ENCODE measurements at regions not wholly inside any gene's neighbourhood (a gene's known extent, or its start where the extent isn't known, plus 50 kb on each side); places are given as distances from the start of the nearest gene placed in this dataset.
"Not testable (repeated sequence)": the region's sequence is repeated elsewhere in the genome, so short reads cannot be mapped to it uniquely, and the experiment has no call there.

- no peak for DNase-seq (ENCODE audit: low read depth)
Measured at GRCh38 chr11:25159341-25159740, 662.5 kb downstream of the LUZP2 start.

GRCh38 chr11:25163421-25163820 is 666.6 kb downstream of the LUZP2 start:
- DNase-seq (ENCODE audit: low read depth): no peak

- no peak for DNase-seq (ENCODE audit: low read depth)
Measured at GRCh38 chr11:25180187-25180586, 683.3 kb downstream of the LUZP2 start.

- no peak for DNase-seq (ENCODE audit: low read depth)
Measured at GRCh38 chr11:25183411-25183810, 686.6 kb downstream of the LUZP2 start.

DNA sequence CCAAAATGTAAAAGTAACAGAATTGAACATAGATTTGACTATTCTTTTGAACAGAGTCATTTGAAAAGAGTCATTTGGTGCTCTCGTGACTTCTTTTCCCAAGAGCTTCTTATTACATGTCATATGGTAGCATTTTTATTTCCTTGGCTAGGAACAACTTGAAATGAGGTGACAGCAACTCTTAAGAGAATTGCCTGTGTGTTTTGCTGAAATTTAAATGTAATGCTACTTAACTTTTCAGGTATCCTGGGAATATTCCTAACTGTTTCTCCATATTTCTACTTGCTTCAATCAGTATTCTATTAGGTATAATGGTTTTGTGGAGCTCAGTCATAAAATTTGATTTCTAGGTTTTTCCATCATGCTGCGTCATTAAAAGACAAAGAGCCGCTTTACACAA is 700.7 kb downstream of the LUZP2 start:
- DNase-seq (ENCODE audit: low read depth): no peak

DNA sequence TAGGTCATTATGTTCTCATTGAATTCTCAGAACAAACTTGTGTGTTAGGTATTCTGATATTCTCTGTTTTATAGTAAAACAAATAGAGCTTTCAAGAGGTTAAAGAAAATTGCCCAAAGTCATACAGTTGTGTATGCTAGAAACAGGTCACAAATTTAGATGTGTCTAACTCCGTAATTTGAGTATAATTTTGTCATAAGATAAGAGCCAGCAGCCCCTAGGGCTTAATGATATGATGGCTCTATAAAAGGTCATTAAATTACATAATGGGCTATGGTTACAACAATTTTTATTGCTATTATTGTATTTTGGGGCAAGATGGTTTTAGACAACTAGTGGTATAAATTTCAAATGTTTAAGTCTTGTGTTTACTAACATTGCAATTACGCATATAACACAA is 701.9 kb downstream of the LUZP2 start:
- no peak for DNase-seq (ENCODE audit: low read depth)

GRCh38 chr11:25200925-25201324 is 704.1 kb downstream of the LUZP2 start:
- no peak for DNase-seq (ENCODE audit: low read depth)

- no peak for DNase-seq (ENCODE audit: low read depth)
Measured at GRCh38 chr11:25206762-25207161, 709.9 kb downstream of the LUZP2 start.

DNA sequence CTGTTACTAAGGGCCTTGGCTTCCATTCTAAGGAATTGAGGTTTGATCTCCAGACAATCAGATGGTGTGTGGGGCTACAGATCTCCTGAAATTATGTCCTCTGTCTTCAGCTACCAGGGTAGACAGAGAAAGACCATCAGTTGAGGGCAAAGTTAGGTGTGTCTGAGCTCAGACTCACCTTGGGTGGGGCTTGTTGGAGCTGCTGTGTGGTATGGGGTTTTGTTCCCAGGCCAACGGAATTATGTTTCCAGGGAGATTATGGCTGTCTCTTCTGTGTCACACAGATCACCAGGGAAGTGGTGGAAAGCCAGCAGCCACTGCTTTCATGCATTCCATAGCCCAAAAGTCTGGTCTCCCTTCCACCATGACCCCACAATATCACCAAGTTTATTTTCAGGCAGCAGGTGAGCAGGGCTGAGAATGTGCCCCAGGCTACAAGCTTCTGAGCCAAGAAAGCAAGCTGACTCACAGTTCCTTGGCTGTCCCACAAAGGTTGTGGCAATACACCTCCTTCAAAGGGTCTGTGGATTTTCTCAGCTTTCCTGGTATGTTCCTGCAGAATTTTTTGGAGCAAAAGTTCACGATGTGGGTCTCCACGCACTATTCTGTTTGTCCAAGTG is 714.9 kb downstream of the LUZP2 start:
- DNase-seq (ENCODE audit: low read depth): no peak

DNA sequence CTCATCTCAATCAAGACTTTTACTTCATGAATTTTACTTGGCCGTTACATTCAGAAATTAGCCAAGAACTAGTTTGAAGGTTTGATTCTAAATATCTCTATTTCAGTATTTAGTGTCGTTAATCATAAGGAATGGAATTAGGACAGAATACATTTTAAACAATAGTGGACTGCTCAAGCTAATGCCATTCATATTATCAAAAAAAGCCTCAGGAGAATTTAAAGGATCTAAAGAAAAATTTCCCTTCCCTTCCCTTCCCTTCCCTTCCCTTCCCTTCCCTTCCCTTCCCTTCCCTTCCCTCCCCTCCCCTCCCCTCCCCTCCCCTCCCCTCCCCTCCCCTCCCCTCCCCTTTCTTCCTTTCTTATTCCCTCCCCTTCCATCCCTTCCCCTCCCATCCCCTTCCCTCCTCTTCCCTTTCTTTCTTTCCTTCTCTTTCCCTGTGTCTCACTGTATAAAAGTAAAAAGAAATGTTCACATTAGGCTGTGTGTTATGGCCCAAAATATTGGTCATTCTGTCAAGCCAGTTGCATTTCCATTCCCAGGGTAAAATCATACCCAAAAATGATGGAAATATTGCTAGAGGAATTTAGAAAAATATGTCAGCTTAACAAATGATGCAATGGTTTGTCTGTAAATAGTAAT is 717.8 kb downstream of the LUZP2 start:
- DNase-seq (ENCODE audit: low read depth): no peak

DNA sequence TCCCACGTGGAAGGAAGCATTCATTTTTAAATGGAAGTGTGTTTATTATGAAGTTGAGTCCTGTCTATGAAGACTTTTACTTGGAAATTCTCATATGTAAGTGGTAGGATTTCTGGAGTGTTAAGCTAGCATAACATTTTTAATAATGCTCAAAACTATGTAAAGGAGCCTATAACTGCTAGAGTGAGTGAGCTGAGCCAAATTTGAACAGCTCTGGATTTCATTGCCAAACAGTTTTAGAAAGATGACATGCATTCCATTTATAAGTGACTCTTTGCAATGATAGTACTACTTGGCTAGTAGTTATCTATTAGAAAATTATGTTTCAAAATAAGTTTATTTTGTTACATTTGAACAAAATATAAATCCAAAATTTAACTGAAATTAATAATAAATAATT is 721.2 kb downstream of the LUZP2 start:
- no peak for DNase-seq (ENCODE audit: low read depth)

- DNase-seq (ENCODE audit: low read depth): no peak
Measured at GRCh38 chr11:25225078-25225477, 728.2 kb downstream of the LUZP2 start.

GRCh38 chr11:25242928-25243327 is 746.1 kb downstream of the LUZP2 start:
- DNase-seq (ENCODE audit: low read depth): no peak

GRCh38 chr11:25244126-25244525 is 747.3 kb downstream of the LUZP2 start:
- DNase-seq (ENCODE audit: low read depth): no peak

- DNase-seq (ENCODE audit: low read depth): no peak
Measured at GRCh38 chr11:25247336-25247735, 750.5 kb downstream of the LUZP2 start.

DNA sequence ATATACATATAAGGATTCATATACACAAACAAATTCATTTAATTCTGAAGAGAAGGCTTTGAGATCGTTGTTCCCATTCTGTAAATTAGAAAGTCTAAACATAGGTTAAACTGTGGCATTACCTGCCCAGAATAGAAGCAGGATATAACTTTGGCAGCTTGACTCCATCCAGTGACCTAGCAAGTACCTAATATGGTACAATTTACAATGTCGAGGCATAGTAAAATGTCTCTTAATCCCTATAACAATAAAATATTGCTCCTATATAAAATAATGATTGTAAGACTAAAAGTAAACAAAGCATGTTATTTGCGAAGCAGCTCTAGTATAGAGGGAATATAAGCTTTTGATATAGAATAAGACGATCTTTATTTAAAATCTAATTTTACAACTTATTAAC is 756.0 kb downstream of the LUZP2 start:
- no peak for DNase-seq (ENCODE audit: low read depth)

- DNase-seq (ENCODE audit: low read depth): not testable (repeated sequence)
Measured at GRCh38 chr11:25263861-25264260, 767.0 kb downstream of the LUZP2 start.

DNA sequence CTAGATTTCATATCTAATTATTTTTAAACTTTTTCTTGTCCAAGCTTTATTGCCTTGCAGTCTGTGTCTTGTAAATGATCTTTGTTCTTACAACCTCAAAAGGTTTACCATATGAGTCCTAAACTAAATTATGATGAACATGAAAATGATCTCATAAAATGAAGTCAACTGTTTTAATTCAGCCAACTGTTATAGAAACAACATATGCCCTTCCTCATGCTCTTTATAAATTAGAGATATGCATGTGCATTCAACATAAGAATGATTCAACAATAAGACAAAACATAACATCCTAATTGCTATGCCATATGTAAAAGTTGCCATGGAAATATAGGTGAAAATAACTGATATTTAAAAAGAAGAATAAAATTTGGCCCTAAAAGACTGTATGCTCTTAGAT is 774.4 kb downstream of the LUZP2 start:
- no peak for DNase-seq (ENCODE audit: low read depth)

DNA sequence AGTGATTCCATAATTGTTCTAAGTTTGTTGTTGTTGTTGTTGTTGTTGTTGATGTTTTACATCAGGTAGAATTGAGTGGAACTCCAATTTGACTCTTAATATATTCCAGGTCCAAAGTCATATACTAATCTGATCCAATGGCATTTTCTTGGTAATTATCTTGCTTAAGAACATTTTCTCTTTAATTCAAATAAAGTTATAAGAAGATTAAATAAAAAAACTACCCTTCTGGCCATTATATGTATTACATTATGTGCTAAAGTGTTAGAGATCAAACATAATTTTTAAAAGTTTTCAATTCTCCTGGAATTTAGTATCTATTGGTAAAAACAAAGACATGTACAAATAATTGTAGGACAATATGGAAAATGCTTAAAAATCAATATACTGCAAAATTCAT is 775.4 kb downstream of the LUZP2 start:
- no peak for DNase-seq (ENCODE audit: low read depth)

- DNase-seq (ENCODE audit: low read depth): not testable (repeated sequence)
Measured at GRCh38 chr11:25280821-25281220, 784.0 kb downstream of the LUZP2 start.

GRCh38 chr11:25293166-25293565 is 796.3 kb downstream of the LUZP2 start:
- no peak for DNase-seq (ENCODE audit: low read depth)

GRCh38 chr11:25298450-25298849 is 801.6 kb downstream of the LUZP2 start:
- DNase-seq (ENCODE audit: low read depth): no peak

- DNase-seq (ENCODE audit: low read depth): no peak
Measured at GRCh38 chr11:25309818-25310217, 813.0 kb downstream of the LUZP2 start.

DNA sequence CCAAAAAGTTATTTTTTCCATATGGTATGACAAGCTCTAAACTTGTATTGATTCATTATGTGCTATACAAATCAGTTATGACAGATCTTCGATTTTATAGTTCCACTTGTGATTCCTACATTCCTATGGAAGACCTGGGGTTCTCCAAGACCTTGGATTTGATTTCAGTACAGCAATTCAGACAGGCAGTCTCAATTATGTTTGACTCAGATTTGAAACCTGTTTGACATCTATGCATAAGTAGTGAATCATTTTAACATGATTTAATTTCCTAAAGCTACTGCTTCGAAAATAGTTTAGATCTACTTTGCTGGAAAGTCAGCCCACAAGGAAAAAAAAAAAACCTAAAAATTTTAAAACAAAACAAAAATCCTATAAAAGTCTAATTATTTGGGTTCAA is 820.4 kb downstream of the LUZP2 start:
- DNase-seq (ENCODE audit: low read depth): no peak
